DND-41 (cell line): ENCODE measurements at regions not wholly inside any gene's neighbourhood (a gene's known extent, or its start where the extent isn't known, plus 50 kb on each side); places are given as distances from the start of the nearest gene placed in this dataset.

Experiments
- CTCF ChIP-seq: IDR thresholded peaks from 2 replicates; pipeline ENCODE4 v1.5.1; 2012; ENCODE audit warnings: borderline replicate concordance, low read length, moderate library complexity, mild to moderate bottlenecking; ENCODE audit not compliant: poor library complexity, severe bottlenecking; ENCODE audit errors: extremely low read depth
- EZH2 ChIP-seq: IDR thresholded peaks from 3 replicates; pipeline ENCODE4 v1.6.1; 2012; ENCODE audit warnings: borderline replicate concordance, low read depth, mild to moderate bottlenecking, moderate library complexity, low read length, inconsistent platforms; ENCODE audit not compliant: severe bottlenecking

GRCh38 chr16:52805559-52806168 lies 247.0 kb downstream of the CHD9NB start:
- TF ChIP-seq CTCF: no peak
- TF ChIP-seq EZH2: no peak
